SK-MEL-5 (cell line): ENCODE measurements at regions not wholly inside any gene's neighbourhood (a gene's known extent, or its start where the extent isn't known, plus 50 kb on each side); places are given as distances from the start of the nearest gene placed in this dataset.

Source experiments
- DNase-seq: peaks from one replicate; pipeline ENCODE4 v3.0.0-alpha.2; 2016; ENCODE audit warnings: low read depth, low spot score
- in situ Hi-C: cut with HindIII; loops from 2 replicates; pipeline ENCODE4 v1.10.0; 2016; ENCODE audit warnings: low sequenced_read_pairs, high pct_unique_total_duplicates, low pct_unique_long_range_greater_than_20kb

GRCh38 chr7:53672681-53673080 lies 637.2 kb downstream of the POM121L12 start:
- in situ Hi-C loops, result no loop called here

DNA sequence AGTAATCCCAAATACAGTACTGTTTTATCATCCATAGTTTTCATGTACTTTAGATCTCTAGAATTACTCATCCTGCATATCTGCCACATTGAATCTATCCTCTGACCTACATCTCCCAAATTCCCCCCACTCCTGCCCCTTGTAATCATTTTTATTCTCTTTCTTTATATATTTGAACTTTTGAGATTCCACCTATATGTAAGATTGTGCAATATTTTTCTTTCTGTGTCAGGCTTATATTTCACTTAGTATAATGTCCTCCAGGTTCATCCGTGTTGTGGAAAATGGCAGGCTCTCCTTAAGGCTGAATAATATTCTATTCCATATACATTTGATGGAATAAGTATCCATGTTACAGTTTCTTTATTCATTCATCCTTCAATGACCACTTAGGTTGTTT lies 640.4 kb downstream of the POM121L12 start:
- in situ Hi-C loops, result no loop called here
- no peak for DNase-seq

More at GRCh38 chr7:53672681-53673080, 637.2 kb downstream of the POM121L12 start:
- no peak for DNase-seq

GRCh38 chr7:53684693-53685092 lies 649.3 kb downstream of the POM121L12 start:
- in situ Hi-C loops, result no loop called here
- no peak for DNase-seq

DNA sequence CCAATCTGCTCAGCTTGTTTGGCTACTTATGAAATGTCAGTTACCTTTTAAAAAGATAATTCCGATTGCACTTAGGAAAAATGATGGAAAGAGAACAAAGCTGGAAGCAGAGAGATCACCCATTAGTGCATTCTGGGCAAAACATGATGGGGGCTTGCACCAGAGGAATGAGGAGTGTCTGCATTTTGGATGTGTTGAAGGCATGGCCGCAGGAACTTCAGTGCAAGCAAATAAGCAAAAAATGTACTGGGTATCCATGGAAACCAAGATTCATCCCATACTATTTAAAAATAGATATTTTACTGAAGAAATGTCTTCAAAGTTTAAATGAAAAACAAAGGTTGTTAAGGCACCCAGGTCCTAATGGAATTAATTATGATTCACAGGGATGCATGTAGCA lies 655.0 kb downstream of the POM121L12 start:
- no peak for DNase-seq
- in situ Hi-C loops, result no loop called here

- in situ Hi-C loops, result no loop called here
- DNase-seq, result no peak
These were observed 662.5 kb downstream of the POM121L12 start for GRCh38 chr7:53697913-53698312.

DNA sequence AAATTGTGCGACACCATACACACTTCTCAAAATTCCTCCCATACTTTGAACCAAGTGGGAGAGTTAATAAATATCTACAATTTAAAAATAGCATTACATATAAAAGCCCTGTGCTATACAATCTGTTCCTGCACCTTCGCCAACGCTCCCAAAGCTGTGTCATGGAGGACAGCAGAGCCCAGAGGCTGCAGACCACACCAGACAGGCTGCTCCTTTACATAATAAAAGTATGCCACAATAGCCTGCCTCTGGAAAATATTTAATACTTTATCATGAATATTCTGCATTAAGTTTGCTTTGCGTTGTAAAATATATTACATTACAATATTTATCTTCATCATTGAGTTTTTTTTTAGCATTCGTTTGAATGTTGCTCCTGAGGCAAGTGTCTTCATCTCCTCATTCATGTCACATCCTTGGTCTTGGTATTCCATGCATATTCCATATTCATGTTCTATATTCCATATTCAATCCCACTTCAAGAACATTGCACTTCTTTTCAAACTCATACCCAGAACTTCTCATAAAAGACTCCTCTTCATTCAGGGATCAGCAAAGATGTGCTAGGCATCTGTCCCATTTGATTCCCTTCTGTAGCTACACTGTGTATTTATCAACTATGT lies 663.9 kb downstream of the POM121L12 start:
- DNase-seq, result no peak
- in situ Hi-C loops, result no loop called here

DNA sequence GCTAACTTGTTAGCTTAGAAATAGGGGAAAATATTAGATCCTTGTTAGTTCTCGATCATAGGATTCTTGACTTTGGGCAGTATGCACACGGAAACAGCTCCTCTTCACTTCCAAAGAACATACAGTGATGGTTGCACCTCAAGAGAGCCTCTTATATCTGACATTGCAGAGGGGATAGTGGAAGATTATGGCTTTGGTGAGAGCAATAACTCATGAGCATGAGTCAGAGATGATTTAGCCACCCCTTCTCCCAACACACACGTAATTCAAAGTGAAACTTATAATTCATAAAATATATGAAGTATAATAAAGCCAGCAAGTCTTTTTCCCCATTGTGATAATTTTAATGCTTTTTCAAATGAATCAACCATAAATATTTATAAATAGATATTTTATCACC lies 683.7 kb downstream of the POM121L12 start:
- no peak for DNase-seq
- in situ Hi-C loops, result no loop called here

- DNase-seq, result no peak
- in situ Hi-C loops, result no loop called here
These were observed 705.5 kb downstream of the POM121L12 start for GRCh38 chr7:53740971-53741370.

DNA sequence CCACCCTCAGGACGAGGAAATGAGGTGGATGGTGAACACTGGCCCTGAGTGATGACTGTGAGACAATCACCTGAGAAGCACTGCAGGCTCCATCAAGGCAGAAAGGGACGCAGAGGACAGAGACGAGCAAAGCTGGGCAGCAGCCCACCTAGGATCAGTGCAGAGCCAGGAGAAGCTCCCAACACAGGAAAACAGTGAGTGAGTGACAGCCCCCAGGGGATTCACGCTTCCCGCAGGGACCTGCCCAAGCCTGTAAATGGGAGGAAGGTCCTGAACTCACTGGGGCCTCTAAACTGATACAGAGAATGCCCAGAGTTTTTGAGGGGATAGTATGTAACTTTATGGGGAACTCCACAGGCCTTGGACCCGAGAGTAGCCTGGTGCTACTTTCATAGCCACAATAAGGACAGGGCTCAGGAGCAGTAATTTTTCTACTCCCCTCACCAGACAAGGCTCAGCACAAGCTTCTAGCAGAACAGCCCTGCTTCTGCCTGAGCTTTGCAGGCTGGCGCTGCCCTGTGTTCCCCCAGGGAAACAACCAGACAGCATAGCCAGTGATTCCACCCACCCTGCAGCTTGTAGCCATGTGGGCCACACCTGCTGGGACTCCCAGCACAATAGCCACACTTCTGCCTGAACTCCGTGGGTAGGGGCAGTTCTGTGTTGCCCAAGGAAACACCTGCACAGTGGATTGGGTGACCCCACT lies 708.4 kb downstream of the POM121L12 start:
- no peak for DNase-seq
- in situ Hi-C loops, result no loop called here

GRCh38 chr7:53744403-53744760 lies 708.9 kb downstream of the POM121L12 start:
- DNase-seq, result no peak
- in situ Hi-C loops, result no loop called here

DNA sequence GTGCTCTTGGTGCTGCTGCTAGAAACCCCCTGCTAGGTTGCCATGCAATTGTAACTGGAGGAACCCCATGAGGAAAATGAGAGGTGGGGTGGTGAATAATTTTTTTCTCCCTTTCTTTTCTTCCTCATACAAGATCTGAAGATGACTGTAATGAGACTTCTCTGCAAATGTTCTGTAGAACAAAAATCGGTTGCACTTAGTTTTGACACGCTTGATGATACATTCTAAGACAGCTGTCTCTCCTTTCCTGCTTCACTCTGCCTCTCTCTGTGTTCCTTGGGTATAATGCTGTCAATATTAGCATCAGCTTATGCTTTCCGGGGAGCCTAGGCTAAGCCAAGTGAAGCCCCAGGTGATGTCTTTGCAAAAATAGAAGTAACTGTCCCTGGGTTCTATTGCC lies 721.5 kb downstream of the POM121L12 start:
- in situ Hi-C loops, result no loop called here
- DNase-seq, result no peak

- in situ Hi-C loops, result no loop called here
- DNase-seq, result no peak
These were observed 732.8 kb downstream of the POM121L12 start for GRCh38 chr7:53768186-53768585.

- in situ Hi-C loops, result no loop called here
- DNase-seq, result no peak
These were observed 736.3 kb downstream of the POM121L12 start for GRCh38 chr7:53771701-53772100.

GRCh38 chr7:53776323-53776722 lies 740.9 kb downstream of the POM121L12 start:
- no peak for DNase-seq
- in situ Hi-C loops, result no loop called here

- no peak for DNase-seq
- in situ Hi-C loops, result no loop called here
These were observed 752.4 kb upstream of the VSTM2A start for GRCh38 chr7:53789741-53790140.

DNA sequence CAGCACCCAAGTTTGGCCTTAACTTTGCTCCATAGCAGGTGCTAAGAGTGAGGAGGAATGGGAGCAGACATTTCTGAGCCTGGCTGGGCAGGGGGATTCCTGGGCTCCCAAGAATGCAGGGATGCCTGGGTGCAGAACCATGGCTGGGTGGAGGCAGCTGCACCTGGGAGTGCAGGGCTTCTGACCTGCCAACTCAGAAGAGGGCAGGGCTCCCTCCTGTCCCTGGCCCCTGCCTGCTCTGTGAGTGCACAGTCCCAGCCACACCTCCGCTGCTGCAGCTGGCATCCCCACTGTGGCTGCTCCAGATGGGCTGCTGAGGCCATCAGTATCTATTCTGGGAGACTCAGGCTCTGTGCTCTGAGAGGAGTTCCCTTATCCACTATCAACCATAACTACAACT lies 747.4 kb upstream of the VSTM2A start:
- no peak for DNase-seq
- in situ Hi-C loops, result no loop called here

DNA sequence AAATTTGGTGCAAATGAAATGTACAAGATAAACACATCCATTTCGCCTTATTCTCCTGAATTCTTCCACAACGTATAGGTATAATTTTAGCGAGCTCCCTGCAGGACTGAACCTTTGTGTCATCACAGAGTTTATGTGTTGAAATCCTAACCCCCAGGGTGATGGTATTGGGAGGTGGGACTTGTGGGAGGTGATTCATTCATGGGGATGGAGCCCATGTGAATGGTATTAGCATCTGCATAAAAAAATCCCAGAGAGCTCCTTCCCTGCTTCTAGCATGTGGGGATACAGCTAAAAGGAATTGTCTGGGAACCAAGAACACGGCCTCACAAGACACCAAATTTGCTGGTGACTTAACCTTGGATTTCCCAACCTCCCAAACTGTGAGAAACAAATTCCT lies 741.4 kb upstream of the VSTM2A start:
- in situ Hi-C loops, result no loop called here
- no peak for DNase-seq

DNA sequence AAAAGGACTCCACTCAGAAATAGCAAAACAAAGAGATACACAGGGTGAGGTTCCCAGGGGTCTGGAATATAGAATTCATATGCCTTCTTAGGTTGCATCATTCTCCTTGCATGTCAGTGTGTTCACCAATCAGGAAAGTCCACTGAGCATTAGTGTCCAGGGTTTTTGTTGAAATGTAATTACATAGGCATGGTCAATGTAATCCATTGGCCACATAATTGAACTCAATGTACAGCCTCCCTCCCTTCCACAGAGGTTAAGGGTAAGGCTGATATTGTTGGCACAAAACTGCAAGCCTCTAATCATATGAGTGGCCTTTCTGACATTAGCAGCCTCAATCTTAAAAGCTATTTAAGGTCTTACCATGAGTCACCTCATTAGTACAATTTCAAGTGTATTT lies 736.1 kb upstream of the VSTM2A start:
- no peak for DNase-seq
- in situ Hi-C loops, result no loop called here

GRCh38 chr7:53811555-53812079 lies 730.6 kb upstream of the VSTM2A start:
- in situ Hi-C loops, result no loop called here
- peak; percentile 97 for DNase-seq
